EH (cell line): ENCODE measurements at regions not wholly inside any gene's neighbourhood (a gene's known extent, or its start where the extent isn't known, plus 50 kb on each side); places are given as distances from the start of the nearest gene placed in this dataset.
A peak's percentile ranks its signal among the peaks of the same experiment; 100 is the strongest.
"Not testable (repeated sequence)": the region's sequence is repeated elsewhere in the genome, so short reads cannot be mapped to it uniquely, and the experiment has no call there.

Experiments
- DNase-seq: peaks from one replicate; pipeline ENCODE4 v3.0.0-alpha.2; 2015; ENCODE audit warnings: low read depth

DNA sequence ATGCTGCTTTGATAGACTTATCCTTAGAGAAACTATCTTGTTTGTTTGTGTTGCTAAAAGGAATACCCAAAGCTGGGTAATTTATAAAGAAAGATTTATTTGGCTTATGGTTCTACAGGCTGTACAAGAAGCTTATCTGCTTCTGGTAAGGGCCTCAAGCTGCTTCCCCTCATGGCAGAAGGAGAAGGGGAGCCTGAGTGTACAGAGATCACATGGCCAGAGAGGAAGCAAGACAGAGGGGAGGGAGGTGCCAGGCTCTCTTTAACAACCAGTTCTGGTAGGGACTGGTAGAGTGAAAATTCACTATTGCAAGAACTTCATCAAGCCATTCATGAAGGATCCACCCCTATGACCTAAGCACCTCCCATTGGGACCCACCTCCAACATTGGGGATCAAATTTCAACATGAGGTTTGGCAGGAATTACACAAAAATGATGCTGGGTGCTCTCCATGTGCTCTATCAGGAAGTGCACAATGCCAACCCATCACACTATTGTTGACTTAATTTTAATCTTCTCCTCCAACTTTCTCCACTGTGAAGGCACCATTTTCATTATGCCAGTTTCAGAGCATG is 115.1 kb upstream of the SHB start:
- DNase-seq = peak; percentile 38

DNA sequence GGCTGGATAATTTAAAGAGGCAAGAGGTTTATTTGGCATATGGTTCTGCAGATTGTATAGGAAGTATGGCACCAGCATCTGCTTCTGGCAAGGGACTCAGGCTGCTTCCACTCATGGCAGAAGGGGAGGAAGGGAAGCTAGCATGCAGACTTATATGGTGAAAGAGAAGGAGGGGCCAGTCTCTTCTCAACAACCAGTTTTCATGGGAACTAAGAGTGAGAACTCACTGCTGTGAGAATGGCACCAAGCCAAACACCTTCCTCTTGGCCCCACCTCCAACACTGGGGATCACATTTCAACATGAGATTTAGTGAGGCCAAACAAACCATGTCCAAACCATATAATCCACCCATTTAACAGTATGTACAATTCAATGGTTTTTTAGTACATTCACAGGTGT is 113.3 kb upstream of the SHB start:
- DNase-seq = no peak

DNA sequence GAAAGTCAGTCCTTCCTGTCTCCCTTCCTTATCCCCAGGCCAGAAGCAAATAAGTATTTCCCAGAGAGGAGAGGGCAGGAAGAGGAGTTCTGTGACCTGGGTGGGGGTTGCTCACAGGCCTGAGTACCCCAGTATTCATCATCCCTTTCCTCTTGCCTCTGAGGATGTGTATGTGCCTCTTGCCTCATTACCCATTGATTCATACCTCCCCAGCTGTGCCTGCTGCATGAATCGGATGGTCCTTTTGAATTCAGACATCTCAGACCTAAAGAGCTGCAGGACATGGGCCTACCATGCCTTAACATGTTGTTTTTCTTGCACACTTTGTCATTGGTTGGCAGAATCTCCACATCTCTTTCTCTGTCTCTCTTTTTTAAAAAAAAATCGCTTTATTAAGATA is 112.8 kb upstream of the SHB start:
- no peak for DNase-seq

DNA sequence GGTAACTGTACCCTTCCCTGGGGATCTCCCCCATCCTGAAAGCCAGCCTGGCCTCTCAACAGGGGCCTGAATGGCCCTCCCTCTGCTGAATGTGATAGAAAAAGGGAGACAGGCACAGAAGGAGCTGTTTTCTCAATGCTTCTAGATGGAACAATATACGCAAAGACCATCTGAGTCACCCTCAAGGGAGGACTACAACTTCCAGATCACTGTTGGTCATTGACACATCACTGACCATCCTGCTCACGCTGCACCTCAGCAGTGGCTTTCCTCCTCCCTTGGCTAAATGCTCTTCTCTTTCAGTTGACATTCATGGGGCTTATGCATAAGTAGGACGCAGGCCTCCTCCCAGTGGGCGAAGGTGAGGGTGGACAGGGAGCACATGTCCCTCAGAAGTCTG is 112.2 kb upstream of the SHB start:
- no peak for DNase-seq

DNA sequence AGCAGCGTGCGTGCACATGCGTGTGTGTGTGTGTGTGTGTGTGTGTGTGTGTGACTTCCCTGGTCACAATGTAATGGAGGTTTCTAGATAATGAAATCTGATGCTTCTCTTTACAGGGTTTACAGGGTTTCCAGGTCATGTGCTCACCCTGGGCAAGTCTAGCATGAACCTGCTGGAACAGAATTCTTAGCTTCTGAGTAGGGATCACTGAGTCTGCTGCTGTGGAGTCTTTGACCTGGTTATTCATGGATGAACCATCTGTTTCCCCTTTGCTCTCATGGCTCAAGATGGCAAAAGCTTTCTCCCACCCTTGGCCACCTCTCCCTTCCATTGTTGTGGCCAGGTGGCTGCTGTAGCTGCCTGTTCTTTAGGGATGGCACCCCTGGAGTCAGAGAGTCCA is 111.6 kb upstream of the SHB start:
- no peak for DNase-seq

DNA sequence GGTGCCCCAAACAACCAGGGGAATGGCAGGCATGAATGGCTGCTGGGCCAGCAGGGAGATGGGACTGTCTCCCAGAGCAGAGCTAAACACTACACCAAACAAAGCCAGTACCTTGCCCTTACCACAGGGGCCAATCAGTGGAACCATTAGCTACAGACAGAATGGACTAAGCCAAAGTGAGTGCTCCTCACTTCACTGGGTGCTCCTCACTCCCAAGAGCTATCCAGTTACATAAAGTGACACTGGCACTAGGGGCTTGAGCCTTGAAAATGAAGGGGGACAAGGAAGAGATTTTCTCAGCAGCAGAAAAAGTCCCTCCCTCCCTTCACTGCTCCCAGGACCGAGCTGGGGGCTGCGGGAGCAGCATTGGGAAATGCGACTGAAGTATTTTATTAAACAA is 110.9 kb upstream of the SHB start:
- DNase-seq = no peak

DNA sequence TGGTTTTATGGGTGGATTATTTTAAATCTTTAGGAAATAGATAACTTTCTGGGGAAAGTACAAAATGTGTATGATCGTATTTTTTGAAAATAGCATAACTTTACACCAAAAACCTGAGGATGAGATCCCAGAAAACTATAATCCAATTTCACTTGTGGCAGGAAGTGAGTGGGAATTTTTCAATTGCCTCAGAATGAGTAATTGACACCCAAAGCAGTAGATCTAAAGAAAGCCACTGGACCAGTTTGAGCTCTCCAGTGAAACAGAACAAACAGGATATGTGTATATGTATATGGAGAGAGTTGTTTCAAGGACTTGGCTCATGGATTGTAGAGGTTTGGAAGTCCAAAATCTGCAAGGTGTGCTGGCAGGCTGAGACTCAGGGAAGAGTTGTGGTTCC is 109.2 kb upstream of the SHB start:
- DNase-seq = no peak

DNA sequence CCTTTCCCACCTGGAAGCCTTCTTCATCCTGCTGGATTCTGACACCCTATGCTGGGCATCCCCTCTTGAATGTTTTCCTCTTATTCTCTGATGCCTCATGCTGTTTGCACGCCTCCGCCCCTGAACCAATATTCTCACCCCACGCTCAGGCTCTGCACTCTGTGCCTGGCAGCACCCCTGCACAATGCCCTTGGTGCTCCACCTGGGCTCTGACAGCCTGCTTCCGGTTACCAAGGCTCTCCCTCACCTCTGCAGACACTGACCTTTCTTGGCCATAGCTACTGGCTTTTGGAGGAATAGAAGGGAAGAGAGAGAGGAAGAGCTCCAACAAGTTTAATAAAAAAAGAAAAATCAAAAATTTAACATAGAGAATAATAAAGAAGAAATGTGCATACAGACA is 108.7 kb upstream of the SHB start:
- no peak for DNase-seq

DNA sequence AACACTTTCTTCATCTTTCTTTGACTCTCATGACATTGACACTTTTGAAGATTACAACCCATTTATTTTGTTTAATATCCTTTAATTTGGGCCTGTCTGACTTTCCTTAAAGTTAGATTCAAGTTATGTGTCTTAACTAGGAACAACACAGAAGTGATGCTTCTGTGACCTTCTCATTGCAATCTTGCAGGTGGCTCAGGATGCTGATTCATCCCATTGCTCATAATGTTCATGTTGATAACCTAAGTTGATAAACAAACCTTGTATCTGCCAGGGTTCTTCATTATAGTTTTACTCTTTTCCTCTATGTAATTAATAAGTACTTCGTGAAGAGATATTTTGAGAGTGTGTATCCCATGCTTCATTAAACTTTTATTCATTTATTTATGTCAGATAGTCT is 107.2 kb upstream of the SHB start:
- DNase-seq = no peak

DNA sequence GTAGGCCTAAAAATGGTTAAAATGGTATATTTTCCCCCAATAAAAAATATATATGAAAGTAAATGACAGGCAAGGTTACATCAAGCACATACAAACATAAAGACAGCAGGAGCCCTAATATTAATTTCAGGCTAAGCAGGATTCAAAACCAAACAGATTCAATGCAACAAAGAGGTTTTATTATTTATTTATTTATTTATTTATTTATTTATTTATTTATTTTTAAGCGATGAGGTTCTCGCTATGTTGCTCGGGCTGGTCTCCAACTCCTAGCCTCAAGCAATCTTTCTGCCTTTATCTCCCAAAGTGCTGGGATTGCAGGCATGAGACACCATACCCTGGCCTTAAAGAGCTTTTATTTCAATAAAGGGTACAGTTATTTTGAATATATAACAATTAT is 106.4 kb upstream of the SHB start:
- no peak for DNase-seq

DNA sequence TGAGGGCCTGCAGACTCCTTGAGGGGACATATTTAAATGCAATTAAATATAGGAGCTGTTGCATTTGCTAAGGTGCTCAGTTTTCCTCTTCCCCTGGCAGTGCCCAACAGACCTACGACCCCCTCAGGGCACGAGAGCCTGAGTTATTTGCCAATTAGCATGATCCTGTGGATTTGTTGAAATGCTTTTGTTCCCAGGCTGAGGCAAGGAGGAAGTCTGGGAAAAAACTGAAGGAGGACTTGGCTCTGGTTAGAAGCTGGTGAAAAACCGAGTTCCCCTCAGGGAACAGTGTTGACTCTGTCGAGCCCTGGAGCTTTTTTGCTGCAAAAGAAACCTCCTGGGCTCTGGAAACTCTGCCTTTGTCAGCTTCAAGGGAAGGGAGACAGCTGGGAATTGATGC is 103.6 kb upstream of the SHB start:
- no peak for DNase-seq

DNA sequence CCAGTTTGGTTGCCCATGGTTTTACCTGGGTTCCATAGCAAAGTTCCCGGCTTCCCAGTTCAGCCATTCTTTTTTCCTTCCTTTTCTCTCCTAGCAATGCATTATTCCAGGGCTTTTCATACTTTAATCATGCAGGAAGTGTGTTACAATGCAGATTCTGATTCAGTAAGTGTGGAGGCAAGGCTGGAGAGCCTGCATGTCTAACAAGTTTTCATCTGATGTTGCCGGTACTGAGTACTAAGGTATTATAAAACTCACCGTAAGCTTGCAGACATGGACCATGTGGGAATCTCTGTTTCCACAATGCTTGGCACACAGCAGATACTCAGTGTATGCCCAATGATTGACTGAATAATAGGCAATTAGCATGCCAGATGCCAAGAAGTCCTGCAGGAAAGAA is 102.9 kb upstream of the SHB start:
- no peak for DNase-seq

DNA sequence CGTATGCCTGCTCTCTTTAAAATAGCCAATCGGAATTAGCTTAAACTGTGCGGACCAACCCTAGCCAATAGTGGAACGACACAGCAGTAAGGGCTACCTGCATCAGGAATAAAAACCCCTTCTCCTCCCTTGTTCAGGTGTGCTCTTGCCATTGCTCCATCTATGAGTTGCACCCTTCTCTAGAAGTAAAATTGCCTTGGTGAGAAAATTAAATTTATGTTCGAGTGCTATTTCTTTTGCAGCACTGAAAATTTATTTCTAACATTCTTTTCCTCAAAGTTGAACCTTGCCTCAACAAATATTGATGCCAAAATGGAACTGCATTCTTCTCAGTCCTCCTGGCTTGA is 102.5 kb upstream of the SHB start:
- no peak for DNase-seq

DNA sequence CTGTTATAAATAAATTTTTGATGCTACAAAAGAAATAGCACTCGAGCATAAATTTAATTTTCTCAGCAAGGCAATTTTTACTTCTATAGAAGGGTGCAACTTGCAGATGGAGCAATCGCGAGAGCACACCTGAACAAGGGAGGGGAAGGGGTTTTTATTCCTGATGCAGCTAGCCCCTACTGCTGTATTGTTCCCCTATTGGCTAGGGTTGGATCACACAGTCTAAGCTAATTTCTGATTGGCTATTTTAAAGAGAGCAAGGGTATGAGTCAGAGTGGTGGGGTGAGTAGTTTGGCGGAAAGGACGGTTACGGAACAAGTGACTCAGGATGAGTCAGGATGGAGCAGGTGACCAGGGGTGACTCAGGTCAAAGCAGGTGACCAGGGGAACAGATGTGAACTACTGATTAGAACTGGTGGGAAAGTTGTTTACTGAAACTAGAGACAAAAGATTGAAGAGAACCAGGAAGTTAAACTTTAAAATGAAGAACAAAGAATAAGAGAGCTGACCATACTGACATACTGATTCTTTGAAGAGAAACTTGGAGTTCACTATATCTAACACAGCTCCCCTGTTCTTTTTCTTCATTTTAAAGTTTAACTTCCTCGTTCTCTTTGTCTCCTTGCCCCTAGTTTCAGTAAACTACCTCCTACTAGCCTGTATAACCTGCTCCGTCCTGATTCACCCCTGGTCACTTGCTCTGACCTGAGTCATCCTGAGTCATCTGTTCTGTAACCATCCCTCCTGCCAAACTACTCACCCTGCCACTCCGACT is 101.9 kb upstream of the SHB start:
- peak; percentile 41 for DNase-seq

DNA sequence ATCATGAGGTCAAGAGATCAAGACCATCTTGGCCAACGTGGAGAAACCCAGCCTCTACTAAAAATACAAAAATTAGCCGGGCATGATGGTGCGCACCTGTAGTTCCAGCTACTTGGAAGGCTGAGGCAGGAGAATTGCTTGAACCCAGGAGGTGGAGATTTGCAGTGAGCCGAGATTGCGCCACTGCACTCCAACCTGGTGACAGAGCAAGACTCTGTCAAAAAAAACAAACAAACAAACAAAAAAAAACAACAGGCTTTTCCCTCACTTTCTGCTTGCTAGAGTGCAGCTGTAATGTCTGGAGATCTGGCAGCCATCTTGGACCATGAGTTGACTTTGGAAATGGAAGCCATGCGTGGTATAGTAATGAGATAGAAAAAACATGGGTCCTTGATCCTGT is 101.1 kb upstream of the SHB start:
- DNase-seq = not testable (repeated sequence)

DNA sequence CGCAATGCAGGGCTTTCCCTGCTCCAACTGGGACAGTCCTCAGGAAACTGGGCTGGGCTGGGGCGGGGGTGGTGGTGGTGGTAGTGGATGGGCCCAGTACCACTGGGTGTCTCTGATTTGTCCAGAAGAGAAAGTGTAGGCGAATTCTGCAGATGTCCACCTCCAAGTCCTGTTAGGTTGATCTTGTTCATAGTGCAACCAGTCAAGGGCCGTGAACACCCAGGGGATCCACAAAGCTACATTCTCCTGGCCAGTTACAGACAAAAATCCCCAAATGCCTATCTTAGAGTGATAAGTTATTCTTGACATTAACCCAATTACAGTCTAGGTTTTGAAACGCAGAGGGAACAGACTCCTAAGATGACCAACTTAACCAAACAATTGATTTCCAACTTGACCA is 97.5 kb upstream of the SHB start:
- no peak for DNase-seq

DNA sequence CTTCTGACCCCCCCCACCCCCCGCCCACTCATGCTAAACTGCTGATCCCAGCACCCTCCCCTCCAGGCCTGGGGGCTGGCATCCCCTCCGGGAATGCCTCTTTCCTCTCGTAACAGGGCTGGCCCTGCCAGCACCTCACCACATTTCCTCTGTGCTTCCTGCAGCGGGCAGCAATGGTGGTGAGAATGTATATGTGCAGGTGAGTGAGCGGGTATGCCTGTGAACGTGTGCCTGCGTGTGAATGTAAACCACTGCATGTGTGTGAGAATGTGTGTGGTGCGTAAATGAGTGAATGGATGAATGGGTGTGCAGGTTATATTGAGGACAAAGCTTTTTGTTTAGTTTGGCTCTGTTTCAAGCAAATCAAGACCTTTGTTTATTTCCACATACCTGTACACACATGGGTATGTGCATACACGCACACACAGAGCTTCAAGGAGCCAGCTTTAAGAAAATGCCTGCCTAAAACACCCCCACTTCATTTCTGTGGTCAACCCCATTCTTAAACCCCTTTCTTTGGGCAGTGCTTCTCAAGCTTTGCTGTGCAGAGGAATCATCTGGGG is 95.7 kb upstream of the SHB start:
- no peak for DNase-seq

DNA sequence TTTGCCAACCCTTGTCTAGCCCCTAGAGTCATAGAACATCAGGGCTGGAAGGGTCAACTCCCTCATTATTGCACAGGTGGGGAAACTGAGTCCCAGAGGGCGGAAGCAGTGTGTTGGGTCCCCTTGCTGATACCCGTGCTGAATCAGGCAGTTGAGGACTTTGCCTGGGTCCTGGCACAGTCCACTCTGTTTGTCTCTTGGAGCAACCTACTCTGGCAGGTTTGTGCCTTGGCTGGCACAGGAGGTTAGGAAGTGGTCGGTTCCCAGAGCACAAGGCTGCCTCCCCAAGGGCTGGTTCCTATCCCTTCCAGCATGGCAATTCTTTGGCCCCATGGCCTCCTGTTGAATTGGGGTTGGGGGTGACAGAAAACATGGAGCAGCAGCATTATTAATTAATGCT is 94.5 kb upstream of the SHB start:
- DNase-seq = no peak

DNA sequence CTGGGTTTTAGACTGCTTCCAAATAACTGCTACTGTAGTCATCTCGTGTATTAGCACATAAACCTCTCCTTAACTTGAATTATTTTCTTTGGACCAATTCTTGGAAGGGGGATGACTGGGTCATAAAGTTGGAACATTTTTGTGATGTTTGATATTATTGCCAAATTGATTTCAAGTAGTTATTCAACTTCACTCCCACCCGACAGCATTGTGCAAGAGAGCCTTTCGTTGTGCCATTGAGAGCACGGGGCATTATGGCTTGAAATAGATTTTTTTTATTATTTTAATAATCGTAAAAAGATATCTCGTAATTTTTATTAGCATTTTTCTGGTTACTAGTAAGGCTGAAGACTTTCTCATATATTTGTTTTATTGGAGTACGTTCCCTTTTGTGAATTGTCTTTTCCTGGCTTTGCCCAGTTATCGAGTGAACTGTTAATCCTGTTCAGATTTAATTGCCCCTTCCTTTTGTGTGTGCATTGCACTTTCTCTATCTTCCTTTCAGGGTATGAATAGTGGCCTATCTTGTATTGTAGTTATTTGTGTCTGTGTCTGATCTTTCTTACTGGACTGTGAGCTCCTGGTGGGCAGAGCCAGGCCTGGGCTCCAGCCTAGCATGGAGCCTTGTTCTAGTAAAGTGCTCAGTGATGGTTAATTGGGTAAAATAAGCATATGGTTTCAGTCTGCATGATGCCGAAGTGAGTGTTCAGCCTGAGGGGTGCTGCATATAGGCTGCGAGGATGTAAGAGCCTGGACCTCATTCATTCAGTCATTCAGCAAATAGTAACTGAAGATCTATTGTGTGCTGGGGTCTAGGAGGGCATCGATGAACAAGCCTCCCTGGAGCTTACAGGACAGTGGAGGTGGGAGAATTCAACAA is 93.5 kb upstream of the SHB start:
- DNase-seq = peak; percentile 38

DNA sequence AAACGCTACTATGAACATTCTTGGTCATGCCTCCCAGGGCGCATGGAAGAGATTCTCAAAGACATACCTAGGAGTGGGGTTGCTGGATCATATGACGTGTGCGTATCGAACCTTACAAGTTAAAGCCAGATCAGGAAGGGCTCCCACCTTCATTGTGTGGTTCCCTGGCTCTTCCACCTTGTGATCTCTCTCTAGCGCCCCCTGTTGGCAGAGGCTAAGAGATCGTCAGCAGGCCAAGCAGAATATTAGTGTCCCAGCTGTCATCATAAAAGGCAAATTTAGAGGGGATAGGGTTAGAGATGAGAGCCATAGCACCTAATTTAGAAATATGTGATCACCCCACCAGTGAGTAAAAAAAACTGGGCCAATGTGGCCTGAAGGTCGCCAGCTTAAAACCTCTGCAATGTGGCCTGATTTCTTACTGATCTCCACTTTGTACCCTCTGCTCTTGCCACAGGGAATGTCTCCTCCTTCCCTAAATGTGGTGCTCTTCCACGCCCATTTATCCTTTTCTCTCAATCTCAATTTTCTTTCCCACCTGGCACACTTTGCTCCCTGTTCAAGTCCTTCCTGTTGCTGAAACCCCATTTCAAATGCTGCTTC is 91.7 kb upstream of the SHB start:
- DNase-seq = peak; percentile 64

DNA sequence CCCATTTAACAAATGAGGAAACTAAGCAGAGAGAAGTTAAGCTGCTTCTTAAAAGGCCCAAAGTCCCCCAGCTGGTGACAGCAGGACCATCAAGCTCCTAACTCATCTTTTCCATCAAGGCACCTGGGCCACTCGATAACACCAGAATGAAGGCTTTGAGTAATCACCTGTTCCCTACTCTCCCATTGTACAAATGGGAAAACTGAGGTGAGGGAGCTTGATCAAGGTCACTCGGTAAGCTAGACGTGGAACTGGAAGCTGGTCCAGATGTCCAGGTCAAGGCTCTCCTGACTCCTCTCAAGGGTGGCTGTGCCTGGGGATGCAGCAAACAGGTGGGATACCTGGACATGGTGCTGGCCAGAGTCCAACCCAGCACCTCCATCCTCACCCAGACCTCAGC is 90.6 kb upstream of the SHB start:
- DNase-seq = no peak

DNA sequence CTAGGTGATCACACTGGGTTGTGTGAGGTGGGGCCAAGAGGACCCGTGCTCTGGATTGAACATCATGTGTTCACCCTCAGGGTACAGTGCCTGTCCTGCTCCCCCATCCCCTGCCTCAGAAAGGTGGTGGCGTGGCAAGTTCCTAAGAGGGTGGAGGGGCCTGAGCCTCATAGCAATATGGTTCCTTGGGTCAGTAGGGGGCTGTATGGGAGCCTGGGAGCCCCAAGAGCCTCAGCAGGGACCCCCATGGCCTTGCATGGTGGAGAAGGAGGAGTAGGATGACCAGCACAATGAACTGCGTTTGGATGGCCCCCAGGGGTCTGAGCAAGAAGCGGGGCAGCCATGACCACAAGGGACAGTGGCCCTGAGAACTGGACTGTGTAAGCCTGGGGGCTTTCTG is 89.6 kb upstream of the SHB start:
- DNase-seq = no peak

DNA sequence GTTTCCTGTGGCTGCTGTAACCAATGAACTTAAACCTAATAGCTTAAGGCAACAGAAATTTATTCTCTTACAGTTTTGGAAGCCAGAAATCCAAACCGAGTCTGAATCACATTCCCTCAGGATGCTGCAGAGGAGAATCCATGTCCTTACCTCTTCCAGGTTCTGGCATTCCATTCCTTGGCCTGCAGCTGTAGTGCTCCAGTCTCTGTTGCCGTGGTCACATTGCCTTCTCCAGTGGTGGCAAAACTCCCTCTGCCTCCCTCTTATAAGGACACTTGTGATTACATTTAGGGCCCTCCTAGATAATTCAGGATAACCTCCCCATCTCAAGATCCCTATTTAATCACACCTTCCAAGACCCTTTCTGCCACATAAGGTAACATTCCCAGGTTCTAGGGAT is 88.7 kb upstream of the SHB start:
- DNase-seq = no peak
